ENCODE measurements at regions not wholly inside any gene's neighbourhood (a gene's known extent, or its start where the extent isn't known, plus 50 kb on each side); places are given as distances from the start of the nearest gene placed in this dataset.

DNA sequence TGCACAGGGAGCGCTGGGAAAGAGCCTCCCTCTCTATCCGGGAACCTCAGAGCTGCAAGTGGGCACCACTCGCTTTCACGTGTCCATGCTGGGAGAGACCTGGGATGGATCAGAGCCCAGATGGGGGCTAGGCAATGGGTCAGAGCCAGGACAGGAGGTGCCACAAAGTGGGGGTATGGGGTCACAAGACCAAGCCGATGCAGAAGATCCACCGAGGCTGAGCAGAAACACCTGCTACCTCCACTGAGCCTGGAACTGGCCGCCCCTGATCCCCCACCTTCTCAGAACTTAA, 180.9 kb upstream of the SFSWAP start:
- TF ChIP-seq, protein P1, sequence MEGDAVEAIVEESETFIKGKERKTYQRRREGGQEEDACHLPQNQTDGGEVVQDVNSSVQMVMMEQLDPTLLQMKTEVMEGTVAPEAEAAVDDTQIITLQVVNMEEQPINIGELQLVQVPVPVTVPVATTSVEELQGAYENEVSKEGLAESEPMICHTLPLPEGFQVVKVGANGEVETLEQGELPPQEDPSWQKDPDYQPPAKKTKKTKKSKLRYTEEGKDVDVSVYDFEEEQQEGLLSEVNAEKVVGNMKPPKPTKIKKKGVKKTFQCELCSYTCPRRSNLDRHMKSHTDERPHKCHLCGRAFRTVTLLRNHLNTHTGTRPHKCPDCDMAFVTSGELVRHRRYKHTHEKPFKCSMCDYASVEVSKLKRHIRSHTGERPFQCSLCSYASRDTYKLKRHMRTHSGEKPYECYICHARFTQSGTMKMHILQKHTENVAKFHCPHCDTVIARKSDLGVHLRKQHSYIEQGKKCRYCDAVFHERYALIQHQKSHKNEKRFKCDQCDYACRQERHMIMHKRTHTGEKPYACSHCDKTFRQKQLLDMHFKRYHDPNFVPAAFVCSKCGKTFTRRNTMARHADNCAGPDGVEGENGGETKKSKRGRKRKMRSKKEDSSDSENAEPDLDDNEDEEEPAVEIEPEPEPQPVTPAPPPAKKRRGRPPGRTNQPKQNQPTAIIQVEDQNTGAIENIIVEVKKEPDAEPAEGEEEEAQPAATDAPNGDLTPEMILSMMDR (IDR thresholded peaks at IDR 0.05): no peak
- no peak for TF ChIP-seq POLR2A (IDR thresholded peaks at IDR 0.05)
